HFF-Myc (cell line): ENCODE measurements at regions not wholly inside any gene's neighbourhood (a gene's known extent, or its start where the extent isn't known, plus 50 kb on each side); places are given as distances from the start of the nearest gene placed in this dataset.
"Not testable (repeated sequence)": the region's sequence is repeated elsewhere in the genome, so short reads cannot be mapped to it uniquely, and the experiment has no call there.

Source experiments
- DNase-seq: peaks from one replicate; pipeline ENCODE4 v3.0.0-alpha.2; 2011; ENCODE audit warnings: low read depth; ENCODE audit errors: extremely low read depth
- H3K4me3 ChIP-seq: replicated peaks from 2 replicates; pipeline ENCODE4 v1.5.1; 2011; ENCODE audit warnings: low read depth, mild to moderate bottlenecking, control low read depth, low read length
- TF ChIP-seq, protein P1 (sequence below): IDR thresholded peaks from 2 replicates; pipeline ENCODE4 v1.5.1; 2012; ENCODE audit warnings: mild to moderate bottlenecking, low read depth, low read length, control low read depth; ENCODE audit errors: missing control alignments

DNA sequence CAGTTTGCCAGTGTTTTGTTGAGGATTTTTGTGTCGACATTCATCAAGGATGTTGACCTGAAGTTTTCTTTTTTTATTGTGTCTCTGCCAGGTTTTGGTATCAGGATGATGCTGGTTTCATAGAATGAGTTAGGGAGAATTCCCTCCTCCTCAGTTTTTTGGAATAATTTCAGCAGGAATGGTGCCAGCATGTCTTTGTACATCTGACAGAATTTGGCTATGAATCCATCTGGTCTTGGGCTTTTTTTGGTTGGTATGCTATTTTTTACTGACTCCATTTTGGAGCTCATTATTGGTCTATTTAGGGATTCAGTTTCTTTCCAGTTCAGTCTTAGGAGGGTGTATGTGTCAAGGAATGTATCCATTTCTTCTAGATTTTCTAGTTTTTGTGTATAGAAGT is 320.0 kb upstream of the PPP2R3A start:
- TF ChIP-seq, protein P1, sequence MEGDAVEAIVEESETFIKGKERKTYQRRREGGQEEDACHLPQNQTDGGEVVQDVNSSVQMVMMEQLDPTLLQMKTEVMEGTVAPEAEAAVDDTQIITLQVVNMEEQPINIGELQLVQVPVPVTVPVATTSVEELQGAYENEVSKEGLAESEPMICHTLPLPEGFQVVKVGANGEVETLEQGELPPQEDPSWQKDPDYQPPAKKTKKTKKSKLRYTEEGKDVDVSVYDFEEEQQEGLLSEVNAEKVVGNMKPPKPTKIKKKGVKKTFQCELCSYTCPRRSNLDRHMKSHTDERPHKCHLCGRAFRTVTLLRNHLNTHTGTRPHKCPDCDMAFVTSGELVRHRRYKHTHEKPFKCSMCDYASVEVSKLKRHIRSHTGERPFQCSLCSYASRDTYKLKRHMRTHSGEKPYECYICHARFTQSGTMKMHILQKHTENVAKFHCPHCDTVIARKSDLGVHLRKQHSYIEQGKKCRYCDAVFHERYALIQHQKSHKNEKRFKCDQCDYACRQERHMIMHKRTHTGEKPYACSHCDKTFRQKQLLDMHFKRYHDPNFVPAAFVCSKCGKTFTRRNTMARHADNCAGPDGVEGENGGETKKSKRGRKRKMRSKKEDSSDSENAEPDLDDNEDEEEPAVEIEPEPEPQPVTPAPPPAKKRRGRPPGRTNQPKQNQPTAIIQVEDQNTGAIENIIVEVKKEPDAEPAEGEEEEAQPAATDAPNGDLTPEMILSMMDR, result no peak
- no peak overlapping the region for H3K4me3 ChIP-seq
- DNase-seq, result no peak

DNA sequence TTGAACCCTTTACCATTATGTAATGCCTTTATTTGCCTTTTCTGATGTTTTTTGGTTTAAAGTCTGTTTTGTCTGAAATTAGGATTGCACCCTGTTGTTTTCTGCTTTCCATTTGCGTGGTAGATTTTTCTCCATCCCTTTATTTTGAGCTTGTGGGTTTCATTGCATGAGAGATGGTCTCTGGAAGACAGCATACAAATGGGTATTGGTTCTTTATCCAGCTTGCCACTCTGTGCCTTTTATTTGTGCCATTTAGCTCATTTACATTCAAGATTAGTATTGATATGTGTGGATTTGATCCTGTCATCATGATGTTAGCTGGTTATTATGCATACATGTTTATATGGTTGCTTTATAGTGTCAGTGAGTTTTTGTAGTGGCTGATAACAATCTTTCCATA is 318.7 kb upstream of the PPP2R3A start:
- TF ChIP-seq, protein P1, result no peak
- no peak for DNase-seq
- H3K4me3 ChIP-seq, result no peak overlapping the region

DNA sequence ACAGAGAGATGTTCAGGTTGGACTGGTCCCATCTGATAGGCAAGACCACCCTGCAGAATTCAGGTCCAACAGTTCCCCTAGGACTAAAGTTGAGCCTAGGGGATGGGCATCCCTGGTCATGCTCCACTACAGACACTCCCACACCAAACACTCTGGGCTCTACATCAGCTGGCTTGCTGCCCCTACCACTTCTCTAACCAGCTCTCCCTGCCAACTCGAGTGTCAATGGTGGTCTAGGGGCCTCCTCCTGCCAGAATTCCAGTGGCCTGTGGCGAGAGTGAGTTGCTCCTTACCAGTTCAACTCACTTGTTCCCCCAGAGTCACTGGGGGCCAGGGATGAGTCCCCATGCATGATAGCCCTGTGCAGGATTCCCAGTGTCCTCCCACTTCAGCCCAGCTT is 316.2 kb upstream of the PPP2R3A start:
- no peak overlapping the region for H3K4me3 ChIP-seq
- TF ChIP-seq, protein P1, result no peak
- no peak for DNase-seq

DNA sequence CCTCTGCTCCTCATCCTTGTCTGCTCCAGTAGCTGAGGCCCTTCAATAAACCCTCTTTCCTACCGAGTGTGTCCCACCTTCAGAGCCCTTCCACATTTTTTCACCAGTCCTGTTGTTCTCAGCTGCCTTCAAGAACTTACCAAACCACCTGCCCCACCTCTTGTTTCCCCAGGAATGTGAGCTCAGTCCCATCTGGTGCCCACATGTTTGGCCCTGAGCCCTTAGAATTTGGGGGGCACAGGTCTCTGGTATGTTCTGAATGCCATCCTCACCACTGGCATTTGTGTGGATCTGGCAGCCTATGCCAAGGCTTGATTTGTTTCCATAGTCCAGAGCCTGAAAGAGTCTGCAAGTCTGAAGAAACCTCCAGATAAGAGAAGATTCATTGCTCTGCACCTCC is 315.2 kb upstream of the PPP2R3A start:
- TF ChIP-seq, protein P1, result no peak
- H3K4me3 ChIP-seq, result no peak overlapping the region
- no peak for DNase-seq

DNA sequence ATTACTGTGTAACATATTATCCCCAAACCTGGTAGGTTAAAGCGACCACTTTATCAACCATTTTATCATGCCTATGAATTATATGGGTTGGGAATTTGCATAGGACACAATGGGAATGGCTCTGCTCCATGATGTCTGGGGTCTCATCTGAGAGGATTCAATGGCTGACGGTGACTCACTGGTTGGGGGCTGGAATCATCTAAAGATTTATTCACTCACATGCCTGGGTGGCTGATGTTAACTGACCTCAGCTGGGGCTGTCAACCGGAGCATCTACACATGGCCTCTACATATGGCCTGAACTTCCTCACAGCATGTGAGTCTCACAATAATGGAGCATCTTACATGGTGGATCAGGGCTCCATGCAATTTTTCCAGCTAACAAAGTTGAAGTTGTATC is 313.1 kb upstream of the PPP2R3A start:
- DNase-seq, result no peak
- TF ChIP-seq, protein P1, result no peak
- no peak overlapping the region for H3K4me3 ChIP-seq

DNA sequence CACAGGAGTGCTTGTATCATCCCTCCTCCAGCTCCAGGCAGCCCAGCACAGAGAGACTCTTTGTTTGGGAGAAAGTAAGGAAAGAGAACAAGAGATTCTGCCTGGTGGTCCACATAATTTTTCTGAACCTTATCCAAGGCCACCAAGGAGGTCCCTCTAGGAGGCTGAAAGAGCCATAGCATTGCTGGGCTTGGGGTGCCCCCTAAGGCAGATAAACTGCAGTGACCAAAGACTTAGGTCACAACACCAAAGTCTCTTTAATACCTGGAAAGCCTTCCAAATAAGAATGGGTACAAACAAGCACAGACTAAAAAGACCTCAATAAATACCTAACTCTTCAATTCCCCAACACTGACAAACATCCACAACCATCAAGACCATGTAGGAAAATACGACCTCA is 310.2 kb upstream of the PPP2R3A start:
- TF ChIP-seq, protein P1, result no peak
- no peak for DNase-seq
- no peak overlapping the region for H3K4me3 ChIP-seq

DNA sequence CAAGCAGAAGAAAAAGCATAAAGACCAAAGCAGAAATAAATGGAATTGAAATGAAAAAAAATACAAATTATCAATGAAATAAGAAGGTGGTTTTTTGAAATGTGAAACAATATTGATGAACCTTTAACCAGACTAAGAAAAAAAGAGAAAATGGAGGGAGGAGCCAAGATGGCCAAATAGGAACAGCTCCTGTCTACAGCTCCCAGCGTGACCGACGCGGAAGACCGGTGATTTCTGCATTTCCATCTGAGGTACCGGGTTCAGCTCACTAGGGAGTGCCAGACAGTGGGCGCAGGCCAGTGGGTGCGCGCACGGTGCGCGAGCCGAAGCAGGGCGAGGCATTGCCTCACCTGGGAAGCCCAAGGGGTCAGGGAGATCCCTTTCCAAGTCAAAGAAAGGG is 307.1 kb upstream of the PPP2R3A start:
- DNase-seq, H3K4me3 ChIP-seq: not testable (repeated sequence)
